ENCODE measurements at regions not wholly inside any gene's neighbourhood (a gene's known extent, or its start where the extent isn't known, plus 50 kb on each side); places are given as distances from the start of the nearest gene placed in this dataset.
"Not testable (repeated sequence)": the region's sequence is repeated elsewhere in the genome, so short reads cannot be mapped to it uniquely, and the experiment has no call there.

DNA sequence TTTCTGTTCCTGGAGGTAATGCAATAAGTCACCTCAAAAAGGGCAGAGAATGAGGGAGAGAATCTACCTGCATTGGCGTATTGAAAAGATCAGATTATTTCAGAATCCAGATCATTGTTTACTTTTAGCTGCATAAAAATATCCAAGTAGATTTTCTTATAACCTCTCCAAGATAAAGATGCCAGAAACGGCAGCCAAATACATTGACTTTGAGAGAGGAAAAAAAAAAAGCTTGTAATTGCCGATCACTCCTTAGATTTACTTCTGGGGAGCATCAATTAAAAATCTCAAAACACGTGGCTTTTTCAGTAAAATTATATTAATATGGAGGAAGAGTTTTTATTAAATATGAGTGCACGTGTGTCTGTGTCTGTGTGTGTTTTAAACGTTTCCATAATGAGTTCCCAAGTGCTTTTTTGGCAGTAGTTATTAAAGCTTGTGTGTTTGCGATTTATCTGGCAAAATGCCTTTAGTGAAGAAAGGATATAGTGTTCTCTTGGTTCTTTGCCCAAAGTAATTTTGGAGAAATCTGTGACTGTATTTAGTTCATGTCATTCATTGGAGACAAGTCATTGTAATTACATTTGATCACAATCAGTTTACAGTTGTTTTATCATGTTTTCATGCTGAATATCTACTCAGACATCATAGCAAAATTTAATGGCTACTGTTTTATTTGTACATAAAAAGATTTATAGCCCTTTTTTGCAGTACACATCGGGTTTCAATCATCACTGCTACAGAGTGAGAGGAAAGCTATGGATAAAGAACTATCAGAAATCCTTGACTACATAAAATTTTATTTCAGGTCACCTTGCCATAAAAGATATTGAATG lies 176.1 kb downstream of the TM9SF2 start:
- H3K9ac ChIP-seq (ENCODE audit: low read depth in 2 of 2, low read length in 2 of 2) = no peak overlapping the region
- no peaks in the 10 kb centered on the region for H3K4me1 ChIP-seq
- no peaks in the 10 kb centered on the region for H3K27me3 ChIP-seq
- TF ChIP-seq, protein P1, sequence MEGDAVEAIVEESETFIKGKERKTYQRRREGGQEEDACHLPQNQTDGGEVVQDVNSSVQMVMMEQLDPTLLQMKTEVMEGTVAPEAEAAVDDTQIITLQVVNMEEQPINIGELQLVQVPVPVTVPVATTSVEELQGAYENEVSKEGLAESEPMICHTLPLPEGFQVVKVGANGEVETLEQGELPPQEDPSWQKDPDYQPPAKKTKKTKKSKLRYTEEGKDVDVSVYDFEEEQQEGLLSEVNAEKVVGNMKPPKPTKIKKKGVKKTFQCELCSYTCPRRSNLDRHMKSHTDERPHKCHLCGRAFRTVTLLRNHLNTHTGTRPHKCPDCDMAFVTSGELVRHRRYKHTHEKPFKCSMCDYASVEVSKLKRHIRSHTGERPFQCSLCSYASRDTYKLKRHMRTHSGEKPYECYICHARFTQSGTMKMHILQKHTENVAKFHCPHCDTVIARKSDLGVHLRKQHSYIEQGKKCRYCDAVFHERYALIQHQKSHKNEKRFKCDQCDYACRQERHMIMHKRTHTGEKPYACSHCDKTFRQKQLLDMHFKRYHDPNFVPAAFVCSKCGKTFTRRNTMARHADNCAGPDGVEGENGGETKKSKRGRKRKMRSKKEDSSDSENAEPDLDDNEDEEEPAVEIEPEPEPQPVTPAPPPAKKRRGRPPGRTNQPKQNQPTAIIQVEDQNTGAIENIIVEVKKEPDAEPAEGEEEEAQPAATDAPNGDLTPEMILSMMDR (IDR thresholded peaks at IDR 0.05) = no peak
- DNase-seq = no peak
- H3K27ac ChIP-seq = no peak overlapping the region
- H3K36me3 ChIP-seq = no peaks in the 10 kb centered on the region
- no peaks in the 10 kb centered on the region for H3K9me3 ChIP-seq
- intact Hi-C loops (cut with DNase I) = no loop called here
- no peak overlapping the region for H3K4me3 ChIP-seq

DNA sequence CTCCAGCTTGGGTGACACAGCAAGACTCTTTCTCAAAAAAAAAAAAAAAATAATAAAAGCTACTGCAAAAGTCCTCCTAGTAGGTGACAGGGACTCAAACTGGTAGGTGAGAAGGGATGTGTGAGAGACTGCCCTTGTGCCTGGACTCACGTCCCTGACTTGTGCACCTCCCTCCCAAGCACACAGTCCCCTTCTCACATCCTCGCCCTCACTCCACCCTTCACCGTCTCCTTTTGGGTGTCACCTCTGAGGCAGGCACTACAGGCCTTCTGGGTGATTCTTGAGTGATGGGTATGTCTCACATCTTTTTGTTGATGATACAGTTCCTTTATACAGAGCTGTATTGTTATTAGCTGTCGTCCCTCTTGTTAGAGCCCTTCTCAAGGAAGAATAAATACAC lies 170.5 kb downstream of the TM9SF2 start:
- intact Hi-C loops (cut with DNase I) = no loop called here

DNA sequence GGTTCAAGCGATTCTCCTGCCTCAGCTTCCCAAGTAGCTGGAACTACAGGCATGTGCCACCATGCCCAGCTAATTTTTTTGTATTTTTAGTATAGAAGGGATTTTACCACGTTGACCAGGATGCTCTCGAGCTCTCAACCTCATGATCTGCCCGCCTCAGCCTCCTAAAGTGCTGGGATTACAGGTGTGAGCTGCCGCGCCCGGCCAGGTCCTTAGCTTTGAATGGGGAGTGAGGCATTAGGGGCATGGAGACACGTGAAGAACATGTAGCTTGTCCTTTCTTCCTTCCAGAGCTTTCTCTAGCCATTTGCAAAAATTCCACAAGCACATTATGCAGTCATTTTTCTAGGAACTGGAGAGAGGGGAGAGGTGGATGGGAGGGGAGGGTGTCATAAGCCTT lies 167.8 kb downstream of the TM9SF2 start:
- intact Hi-C loops (cut with DNase I); H3K27me3 ChIP-seq; H3K4me1 ChIP-seq; H3K27ac ChIP-seq; H3K9me3 ChIP-seq; H3K36me3 ChIP-seq; DNase-seq; H3K4me3 ChIP-seq; H3K9ac ChIP-seq (ENCODE audit: low read depth in 2 of 2, low read length in 2 of 2): not testable (repeated sequence)

More for the DNA sequence above, 170.5 kb downstream of the TM9SF2 start:
- H3K27ac ChIP-seq = no peak overlapping the region
- H3K36me3 ChIP-seq = no peaks in the 10 kb centered on the region
- no peak for DNase-seq
- TF ChIP-seq, protein P1 (IDR thresholded peaks at IDR 0.05) = no peak
- no peak overlapping the region for H3K9ac ChIP-seq (ENCODE audit: low read depth in 2 of 2, low read length in 2 of 2)
- H3K4me3 ChIP-seq = no peak overlapping the region
- no peaks in the 10 kb centered on the region for H3K9me3 ChIP-seq
- no peaks in the 10 kb centered on the region for H3K27me3 ChIP-seq
- no peaks in the 10 kb centered on the region for H3K4me1 ChIP-seq

DNA sequence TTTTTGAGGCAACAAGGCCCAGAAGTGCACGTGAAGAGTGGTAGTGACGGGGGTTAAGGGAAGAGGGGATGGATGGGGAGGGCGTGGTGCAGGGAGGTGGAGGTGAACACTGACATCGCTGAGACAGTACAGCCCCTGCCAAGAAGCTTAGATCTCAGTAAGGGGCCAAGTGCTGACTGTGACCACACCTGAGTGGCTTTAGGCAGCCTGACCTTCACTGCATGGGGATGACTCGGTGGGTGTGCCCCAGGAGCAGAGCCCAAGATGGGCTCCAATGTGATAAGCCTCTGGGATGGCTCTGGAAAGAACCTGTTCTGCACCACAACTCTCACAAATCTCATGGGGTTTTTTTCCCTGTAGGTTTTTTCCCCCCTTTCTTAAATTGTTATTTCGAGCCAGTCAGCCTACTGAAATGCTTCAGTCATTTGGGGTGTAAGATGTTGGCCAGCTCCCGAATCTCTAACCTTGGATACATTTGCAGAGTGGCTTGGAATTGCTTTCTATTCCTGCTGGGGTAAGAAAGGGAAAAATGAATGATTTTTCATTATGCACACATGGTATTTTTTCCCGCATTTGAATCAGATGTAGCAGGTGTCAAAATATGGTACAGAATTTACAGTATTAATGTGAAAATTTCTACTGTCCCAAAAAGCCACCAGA lies 165.0 kb downstream of the TM9SF2 start:
- DNase-seq = no peak
- Histone ChIP-seq H3K9me3 (no peaks in the 10 kb centered on the region), H3K36me3 (no peaks in the 10 kb centered on the region), H3K27me3 (no peaks in the 10 kb centered on the region), H3K4me3 (no peak overlapping the region), H3K27ac (no peak overlapping the region), H3K9ac (ENCODE audit: low read depth in 2 of 2, low read length in 2 of 2) (no peak overlapping the region), H3K4me1 (no peaks in the 10 kb centered on the region)
- TF ChIP-seq, protein P1 (IDR thresholded peaks at IDR 0.05) = no peak
- intact Hi-C loops (cut with DNase I) = no loop called here

DNA sequence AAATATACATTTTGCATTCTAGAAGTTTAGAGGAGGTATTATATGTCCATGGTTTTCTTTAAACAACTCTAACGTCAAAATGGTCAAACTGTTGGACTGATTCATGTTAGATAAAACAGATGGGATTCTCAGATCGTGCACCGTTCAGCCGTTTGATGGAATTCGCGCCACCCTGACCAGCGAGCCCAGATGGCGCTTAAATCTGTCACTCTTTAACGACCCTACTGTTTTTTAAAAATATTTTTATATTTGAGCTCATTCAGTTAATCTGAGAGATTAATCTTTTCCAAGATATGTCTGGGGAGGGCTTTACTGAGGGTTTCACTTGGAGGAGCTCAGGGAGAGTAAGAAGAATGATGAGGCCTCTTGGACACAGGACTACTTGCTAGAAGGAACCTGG lies 164.4 kb downstream of the TM9SF2 start:
- H3K4me3 ChIP-seq = no peak overlapping the region
- no peaks in the 10 kb centered on the region for H3K4me1 ChIP-seq
- H3K27ac ChIP-seq = no peak overlapping the region
- H3K9me3 ChIP-seq = no peaks in the 10 kb centered on the region
- intact Hi-C loops (cut with DNase I) = no loop called here
- no peaks in the 10 kb centered on the region for H3K36me3 ChIP-seq
- no peaks in the 10 kb centered on the region for H3K27me3 ChIP-seq
- no peak overlapping the region for H3K9ac ChIP-seq (ENCODE audit: low read depth in 2 of 2, low read length in 2 of 2)
- TF ChIP-seq, protein P1 (IDR thresholded peaks at IDR 0.05) = no peak
- no peak for DNase-seq

DNA sequence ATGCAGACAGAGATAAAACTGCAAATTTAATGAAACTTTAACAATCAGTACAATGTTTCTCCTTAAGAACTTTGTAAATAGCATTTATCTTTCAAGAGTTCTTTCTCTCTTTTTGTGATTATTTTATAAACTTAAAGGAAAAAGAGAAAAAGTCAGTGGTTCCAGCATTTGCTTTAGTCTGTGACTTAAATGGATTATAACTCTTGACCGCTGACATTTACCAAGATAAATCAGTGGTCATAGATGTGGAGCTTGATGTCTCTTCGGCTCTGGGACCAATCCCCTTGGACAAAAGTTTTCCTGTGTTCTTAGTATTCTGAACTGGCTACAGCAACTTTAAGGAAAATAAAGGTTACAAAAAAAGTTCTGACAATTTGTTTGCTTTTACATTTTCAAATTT lies 162.6 kb downstream of the TM9SF2 start:
- no peak overlapping the region for H3K4me3 ChIP-seq
- no peak overlapping the region for H3K9ac ChIP-seq (ENCODE audit: low read depth in 2 of 2, low read length in 2 of 2)
- no peaks in the 10 kb centered on the region for H3K4me1 ChIP-seq
- no peaks in the 10 kb centered on the region for H3K36me3 ChIP-seq
- no peak for DNase-seq
- TF ChIP-seq, protein P1 (IDR thresholded peaks at IDR 0.05) = no peak
- intact Hi-C loops (cut with DNase I) = no loop called here
- H3K27ac ChIP-seq = no peak overlapping the region
- no peaks in the 10 kb centered on the region for H3K9me3 ChIP-seq
- H3K27me3 ChIP-seq = no peaks in the 10 kb centered on the region
